ENCODE measurements at regions not wholly inside any gene's neighbourhood (a gene's known extent, or its start where the extent isn't known, plus 50 kb on each side); places are given as distances from the start of the nearest gene placed in this dataset.
"Not testable (repeated sequence)": the region's sequence is repeated elsewhere in the genome, so short reads cannot be mapped to it uniquely, and the experiment has no call there.

DNA sequence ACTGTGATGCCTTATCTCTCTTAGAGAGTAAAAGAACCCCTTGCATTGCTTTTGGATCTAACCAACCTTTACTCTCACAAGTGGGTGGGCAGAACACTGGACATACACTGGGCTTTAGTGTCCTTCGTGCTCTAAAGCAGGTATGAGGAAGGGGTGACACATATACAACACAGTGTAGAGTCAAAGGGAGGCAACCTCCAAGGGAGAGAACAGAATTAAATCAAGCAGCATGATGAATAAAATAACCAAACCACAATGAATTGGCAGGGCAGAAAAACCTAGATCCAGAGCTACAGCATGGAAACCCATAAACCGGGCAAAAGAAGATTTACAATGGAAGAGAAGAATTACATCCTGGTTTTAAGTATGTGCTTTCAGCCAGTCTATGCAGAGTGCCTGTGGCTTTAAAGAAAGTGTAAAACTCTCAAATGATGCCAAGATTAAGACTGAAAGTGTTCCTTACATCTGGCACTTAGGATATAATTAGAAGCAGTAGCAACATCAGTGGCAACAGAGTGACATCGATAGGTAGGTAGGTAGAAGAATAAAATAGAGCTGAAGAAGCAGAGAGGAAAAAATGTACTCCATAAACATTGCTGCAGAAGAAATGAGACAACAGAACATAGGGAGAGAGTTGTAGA is 191.7 kb upstream of the ZC3H15 start:
- DNase-seq (ENCODE audit: low read depth), result no peak

DNA sequence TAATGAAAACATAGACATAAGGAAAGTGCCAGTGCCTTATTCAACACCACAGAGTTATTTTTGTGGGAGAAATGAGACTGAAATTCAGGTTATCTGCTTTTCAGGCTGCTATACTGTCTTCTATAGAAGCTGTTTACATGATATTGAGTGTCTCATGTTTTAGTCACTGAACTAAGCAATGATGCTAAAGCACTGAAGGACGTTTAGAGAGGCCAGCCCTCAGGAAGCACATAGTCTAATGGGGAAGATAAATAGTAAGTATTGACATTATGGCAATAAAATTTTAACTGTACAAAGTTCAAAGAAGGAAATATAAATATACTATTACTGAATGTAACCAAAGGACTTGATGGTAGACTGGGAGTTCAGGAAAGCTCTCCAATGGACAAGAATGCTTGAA is 186.4 kb upstream of the ZC3H15 start:
- DNase-seq (ENCODE audit: low read depth), result no peak

DNA sequence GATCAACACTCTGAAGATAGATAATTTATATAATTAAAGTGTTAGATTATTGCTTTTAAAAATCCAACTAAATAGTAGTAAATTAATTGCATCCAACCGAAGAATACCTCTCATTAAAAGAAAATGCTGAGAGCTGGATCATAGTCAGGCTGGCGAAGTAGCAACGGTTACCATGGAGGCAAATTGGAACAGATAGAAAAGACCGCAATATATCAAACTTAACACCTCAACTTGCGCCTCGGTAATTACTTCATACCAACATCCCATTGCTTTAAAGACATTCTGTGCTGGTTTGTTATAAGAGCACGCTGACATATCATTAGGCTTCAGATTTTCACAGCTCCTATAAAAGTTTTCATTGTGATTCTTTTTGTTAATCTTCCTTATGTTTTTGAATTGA is 183.8 kb upstream of the ZC3H15 start:
- DNase-seq (ENCODE audit: low read depth), result no peak

DNA sequence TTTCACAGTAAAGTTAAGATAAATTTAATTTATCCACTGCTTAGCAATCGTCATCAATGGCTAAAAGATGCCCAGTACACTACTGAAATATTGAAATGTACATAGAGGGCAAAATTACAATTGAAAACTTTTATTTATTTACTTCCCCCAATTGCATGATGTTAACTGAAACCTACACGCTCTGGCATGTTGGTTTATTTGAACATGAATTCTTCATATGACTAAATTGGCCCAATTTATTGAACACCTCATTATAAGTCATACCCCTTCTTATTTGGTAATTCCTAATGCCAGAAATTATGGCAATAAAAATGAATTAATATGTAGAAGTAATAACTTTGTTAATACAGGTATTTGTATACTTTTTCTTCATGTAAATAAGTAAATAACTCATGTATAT is 183.0 kb upstream of the ZC3H15 start:
- no peak for DNase-seq (ENCODE audit: low read depth)

DNA sequence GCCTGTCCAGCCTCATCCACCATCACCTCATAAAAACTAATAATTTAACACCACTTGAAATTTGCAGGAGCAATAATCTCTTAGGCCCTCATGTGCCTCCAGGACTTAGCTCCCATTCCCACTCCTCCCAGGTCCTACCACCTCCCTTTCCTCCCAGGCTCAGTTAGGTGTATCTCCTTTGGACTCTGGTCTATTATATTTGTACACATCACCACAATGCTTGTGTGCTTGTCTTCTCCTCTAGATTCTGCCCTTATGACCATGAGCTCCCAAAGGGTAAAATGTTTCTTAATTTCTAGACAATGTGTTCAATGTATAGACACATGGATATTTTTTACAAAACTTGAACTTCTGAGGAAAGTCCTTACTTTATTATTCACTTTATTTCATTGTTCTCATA is 182.0 kb upstream of the ZC3H15 start:
- no peak for DNase-seq (ENCODE audit: low read depth)

DNA sequence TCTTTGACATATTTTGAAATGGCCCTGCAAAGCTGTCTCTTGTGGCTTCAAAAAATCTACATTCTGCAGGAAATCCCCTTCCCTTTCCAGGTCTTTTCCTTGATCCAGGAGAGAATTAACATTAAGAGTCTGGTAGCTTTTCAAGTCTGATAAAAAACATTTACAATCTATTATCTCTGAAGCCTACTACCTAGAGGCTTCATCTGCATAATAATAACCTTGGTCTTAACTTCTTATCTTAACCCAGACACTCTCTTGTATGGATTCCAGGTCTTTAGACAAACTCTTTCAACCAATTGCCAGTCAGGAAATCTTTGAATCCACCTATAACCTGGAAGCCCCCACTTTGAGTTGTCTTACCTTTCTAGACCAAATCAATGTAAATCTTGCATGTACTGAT is 179.3 kb upstream of the ZC3H15 start:
- no peak for DNase-seq (ENCODE audit: low read depth)

DNA sequence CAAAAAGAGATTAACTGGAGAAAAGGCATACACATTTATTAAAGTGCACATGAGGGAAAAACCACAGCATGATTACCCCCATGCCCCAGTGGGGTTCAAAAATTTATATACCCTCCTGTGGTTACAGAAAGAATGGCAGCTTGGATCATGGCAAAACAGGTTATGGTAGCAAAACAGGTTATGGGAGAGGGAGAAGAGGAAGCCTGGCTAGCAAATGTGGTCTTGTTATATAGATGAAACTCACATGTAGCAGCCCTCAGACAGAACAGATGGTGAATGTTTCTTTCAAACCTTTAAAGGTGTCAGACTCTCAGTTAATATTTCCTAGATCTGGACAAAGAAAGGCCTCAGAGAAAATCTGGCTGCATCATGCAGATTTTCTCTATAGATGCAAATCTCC is 178.2 kb upstream of the ZC3H15 start:
- peak; percentile 5 for DNase-seq (ENCODE audit: low read depth)

DNA sequence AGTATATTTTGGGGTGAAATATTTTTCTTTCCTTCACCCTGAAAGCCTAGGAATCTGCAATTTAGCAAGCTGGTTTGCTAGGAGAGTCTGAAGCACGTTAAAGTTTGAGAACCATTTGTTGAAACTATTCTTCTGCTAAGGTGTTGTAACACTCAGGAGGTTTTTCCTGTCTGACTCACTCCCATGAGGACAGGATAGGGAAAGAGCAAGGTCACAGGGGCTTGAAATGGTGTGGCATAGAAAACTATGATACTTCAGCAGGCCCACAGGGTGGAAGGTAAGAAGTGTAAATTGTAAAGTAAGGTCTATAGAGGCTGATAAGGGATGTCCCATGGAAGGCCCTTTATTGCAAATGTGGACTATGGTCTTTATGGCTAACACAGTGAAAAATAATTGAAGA is 177.7 kb upstream of the ZC3H15 start:
- DNase-seq (ENCODE audit: low read depth), result peak; percentile 83

DNA sequence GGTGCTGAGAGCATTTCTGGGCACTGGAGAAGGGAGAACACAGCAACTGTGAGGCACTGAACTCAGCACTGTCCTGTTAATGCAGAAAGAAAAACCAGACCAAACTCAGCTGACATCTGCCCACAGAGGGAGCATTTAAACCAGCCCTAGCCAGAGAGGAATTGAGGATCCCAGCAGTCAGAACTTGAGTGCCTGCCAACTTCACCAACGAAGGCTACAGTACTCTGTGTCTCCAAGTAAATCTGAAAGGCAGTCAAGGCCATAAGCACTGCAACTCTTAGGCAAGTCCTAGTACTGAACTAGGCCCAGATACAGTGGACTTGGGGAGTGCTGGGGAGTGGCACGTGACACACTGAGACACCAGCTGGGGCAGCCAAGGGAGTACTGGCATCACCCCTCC is 176.2 kb upstream of the ZC3H15 start:
- DNase-seq (ENCODE audit: low read depth), result peak; percentile 36

DNA sequence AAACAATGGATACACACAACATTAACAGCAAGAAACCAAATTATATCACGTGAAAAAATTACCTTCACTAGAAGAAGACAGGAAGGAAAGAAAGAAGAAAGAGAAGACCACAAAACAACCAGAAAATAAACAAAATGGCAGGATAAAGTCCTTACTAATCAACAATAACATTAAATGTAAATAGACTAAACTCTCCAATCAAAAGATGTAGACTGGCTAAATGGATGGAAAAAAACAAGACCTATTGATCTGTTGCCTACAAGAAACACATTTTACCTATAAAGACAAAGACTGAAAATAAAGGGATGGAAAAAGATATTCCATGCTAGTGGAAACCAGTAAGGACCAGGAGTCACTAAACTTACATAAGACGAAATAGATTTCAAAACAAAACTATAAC is 167.0 kb upstream of the ZC3H15 start:
- DNase-seq (ENCODE audit: low read depth), result no peak

DNA sequence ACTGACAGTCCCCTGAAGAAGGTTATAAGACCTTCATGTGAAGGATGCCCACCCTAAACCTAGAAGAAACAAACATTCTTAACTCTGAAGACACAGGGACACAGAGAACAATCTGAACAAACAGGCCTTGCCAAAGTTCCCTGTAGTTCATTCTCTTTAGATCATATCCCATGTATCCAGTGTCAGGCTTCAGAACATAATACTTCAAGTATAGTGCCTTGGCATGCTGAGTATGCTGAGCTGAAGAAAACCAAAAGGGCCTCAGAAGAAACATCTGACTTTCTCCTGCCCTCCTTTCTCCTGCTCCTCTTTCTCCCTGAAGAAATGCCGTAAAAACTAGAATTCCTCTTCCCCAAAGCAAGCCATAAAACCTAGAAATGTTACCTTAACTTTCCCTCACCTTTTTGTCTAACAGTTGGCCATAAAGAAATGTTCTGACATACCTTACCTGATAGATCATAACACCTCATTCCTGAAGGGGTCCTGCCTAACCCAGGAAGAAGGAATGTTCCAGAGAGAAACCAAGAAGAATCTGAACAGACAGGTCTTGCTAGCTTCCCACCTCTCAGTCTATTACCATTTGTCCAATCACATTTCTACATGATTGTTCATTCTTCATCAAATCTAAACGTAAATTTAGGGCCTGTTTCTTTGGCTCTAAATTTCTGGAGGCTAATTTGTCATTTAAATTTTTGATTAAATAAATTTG is 160.1 kb upstream of the ZC3H15 start:
- DNase-seq (ENCODE audit: low read depth), result peak; percentile 50

DNA sequence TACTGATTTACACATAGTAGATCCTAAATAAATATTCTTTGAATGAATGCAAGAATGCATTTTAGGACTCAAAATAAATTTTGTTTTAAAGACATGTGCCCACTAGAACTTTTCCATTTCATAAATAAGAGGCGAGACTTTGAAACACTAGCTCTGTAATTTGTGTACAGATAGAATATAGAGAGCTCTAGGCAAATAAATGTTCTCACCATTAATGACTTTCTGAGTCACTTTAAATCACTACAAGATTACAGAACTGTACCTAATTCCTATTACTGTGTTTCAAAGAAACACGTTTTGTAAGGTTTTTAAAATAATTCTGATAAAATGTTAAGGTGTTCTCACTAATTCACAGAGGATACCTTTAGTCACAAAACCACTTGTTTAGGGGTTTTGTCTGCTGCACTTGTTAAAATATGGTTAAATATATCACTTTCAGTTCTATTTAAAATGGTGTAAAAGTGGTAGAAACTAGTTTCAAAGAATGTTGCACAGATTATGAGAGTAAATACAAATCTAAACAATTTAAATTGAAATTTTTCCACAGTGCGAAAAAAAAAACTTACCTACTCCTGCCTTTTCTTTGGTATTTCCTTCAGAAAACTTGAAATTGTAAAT is 158.7 kb upstream of the ZC3H15 start:
- no peak for DNase-seq (ENCODE audit: low read depth)

DNA sequence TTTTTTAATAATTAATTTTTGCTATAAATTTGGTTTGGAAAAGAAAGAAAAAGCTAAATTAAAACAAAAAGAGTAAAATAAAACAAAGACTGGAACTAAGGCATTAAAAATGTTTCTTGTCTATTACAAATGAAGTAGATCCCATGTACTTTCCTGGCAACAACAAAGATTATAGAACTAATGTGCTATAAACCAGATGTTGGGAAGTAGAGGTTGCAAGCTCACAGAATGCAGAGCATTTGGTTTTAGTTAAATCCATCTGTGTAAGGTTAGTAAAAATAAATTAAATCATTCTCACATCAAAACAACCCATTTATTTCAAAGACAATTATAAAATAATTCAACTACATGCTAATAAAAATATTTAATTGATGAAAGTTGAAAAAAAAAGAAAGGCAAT is 157.2 kb upstream of the ZC3H15 start:
- DNase-seq (ENCODE audit: low read depth), result no peak

DNA sequence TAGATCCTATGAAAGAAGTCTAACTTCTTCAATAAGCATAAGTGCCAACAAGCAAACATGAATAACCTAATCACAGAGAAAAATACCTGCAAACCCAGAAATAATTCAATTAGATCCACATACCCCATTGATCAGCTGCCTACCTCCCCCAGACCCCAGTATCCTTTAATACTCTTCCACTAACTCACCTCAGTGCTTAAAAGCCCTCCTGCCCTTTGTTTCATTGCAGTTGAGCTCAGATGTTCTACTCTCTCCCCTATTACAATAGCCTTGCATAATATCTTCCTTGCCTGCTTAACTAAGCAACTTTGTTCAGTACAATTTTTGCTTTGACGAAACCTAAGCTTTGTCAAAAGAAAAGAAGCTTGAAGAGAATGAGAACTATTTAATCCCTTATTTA is 156.0 kb upstream of the ZC3H15 start:
- no peak for DNase-seq (ENCODE audit: low read depth)

DNA sequence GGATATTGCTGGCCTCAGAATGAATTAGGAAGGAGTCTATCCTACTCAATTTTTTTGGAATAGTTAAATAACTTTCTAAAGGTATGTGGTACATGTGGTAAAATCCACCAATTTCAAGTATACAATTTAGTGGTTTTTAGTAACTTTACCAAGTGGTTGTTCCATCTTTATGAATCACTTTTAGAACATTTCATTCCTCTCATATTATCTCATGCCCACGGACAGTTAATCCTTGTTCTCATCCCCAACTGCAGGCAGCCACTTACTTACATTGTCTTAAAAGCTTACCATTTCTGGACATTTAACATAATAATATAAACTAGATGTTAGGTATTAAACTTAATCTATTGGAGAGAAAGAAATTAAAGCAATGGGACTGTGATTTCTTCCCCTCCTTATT is 146.3 kb upstream of the ZC3H15 start:
- DNase-seq (ENCODE audit: low read depth), result no peak

DNA sequence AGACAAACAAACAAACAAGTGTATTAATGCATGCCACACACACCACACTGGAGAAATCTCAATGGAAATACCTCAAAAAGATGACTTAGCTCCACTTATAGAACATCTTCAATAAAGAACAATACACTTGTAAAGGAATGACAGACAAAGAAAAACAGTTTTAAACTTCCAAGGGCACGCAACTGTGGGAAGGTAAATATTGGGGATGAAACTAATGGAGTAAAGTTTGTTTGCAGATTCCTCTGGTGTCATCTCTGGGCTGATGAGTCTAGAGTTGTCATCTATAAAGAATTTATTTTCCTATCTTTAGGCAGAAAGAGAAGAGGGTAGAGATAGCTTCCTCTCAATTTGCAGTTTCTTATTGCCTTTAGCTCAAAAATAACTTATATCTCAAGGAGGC is 144.0 kb upstream of the ZC3H15 start:
- no peak for DNase-seq (ENCODE audit: low read depth)

DNA sequence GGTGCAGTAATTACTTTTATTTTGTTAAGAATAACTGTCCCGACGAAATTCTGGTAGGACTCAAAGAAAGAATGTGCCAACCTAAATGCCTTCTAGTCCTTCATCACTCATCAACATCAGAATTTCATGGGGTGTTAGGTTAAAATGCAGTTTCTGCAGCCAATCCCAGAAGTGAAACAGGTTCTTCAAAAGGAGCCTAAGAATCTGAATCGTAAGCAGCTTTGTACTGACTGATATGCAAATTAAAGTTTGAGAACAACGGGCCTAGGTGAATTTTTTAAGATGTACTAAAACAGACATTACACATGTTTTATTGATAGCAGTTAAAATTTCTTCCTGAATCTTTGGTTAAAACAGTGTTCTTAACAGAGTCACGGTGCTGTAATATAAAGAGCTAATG is 140.3 kb upstream of the ZC3H15 start:
- no peak for DNase-seq (ENCODE audit: low read depth)

DNA sequence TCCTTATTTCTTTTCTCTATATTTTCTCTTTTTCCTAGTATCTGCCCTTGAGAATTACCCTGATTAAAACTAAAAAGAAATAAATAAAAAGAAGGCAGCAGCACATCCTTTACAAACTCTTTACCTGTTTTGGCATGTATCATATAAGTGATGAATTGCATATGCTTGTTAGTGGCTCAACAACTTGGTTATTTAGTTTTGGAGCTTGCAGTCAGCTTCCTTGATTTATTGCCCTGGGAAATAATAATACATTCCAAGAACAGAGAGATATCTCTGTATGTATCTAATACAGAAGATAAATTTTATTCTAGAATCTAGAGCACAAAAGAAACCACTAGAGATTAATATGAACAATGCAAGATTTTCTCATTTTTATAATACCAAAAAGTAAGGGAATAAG is 139.8 kb upstream of the ZC3H15 start:
- no peak for DNase-seq (ENCODE audit: low read depth)

DNA sequence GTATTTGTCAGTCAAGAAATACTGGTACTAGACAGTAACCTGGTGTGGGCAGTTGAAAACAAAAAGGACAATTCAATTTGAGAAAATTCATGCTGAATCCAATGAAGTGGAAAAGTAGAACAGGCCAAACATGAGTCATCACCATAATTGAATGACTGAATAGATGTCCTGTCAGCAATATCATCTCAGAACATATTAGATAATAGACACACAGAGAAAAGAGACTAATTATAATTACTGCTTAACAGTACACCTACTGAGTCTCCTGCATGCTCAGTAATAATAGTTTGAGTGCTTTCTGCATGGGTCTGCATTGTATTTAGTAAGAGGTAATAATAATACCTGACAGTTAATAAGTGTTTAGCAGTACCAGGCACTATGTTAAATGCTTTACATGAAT is 138.6 kb upstream of the ZC3H15 start:
- DNase-seq (ENCODE audit: low read depth), result peak; percentile 71

DNA sequence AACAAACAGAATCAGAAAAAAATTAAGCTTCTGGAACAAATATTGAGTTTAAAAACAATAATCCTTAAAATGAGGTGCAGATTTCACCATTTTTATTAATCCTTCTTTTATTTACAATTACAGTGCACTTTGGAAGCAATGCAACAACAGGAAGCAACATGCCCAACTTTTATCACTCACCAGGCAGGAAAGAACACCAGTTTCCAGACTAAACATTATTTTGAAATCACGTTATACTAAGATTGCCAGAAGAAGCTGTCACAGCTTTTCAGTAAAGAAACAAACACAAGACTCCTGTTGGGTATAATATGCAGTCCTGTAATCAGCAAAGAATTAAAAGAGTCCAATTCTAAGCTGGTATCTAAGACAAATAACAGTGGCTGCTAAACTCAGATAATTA is 137.9 kb upstream of the ZC3H15 start:
- no peak for DNase-seq (ENCODE audit: low read depth)

DNA sequence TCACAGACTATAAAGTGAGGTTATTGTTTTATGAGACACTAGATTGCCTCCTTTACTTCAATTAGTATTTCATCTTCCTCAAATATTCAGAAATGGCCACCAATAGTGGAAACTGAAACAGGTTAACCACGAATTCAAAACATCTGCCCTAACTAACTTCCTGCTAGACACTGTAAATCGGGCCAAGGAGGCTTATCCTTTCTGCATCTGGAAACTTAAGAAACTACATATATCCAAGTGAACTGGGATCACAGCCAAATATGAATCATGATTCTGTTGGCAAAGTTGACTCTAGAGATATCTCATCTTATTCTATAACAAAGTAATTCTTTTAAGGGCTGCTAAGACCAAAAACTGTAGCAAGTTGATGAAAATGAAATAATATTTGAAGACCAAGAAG is 136.6 kb upstream of the ZC3H15 start:
- peak; percentile 11 for DNase-seq (ENCODE audit: low read depth)

DNA sequence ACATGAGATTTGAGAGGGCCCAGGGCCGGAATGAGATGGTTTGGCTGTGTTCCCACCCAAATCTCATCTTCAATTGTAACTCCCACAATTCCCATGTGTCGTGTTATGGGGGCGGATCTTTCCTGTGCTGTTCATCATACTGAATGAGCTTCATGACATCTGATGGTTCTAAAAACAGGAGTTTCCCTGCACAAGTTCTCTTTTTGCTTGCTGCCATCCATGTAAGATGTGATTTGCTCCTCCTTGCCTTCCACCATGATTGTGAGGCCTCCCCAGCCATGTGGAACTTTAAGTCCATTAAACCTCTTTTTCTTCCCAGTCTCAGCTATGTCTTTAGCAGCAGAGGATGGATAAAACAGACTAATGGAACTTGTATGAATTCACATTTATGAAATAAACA is 131.9 kb upstream of the ZC3H15 start:
- DNase-seq (ENCODE audit: low read depth), result not testable (repeated sequence)

DNA sequence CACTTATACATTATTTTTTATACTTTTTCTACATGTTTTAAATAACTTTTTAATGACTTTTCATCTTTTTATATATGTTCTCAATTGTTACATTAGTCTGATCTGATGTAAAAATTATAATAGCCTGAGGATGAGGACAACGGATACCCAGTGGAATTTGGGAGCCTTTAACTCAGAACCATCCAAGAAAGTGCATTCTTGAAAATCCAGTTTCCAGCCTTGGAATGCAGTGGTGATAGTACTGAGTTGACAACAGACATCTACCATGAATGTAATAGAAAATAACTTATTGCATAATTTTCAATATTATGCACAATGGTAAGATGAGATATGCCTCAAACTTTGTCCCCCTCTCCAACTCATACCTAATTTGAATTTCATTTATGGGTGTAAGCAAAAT is 120.7 kb upstream of the ZC3H15 start:
- no peak for DNase-seq (ENCODE audit: low read depth)

DNA sequence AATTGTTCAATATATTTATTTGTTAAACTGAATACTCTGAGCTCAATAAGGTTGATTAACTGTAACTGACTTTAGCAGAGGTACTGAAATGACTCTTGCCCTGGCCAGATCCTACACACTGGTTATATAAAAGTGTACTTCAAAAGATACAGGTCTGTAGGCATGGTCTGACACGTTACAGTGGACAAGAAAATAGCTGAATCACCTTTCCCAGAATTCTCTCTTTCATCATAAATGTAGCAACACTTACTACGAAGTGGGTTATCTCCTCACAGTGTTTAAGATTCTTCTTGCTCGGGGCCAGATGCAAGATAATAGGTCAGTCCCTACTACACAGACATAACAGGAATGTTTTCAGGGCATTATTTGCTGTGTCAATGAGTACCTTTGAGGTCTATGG is 107.0 kb upstream of the ZC3H15 start:
- no peak for DNase-seq (ENCODE audit: low read depth)
